Retinal pigment epithelial cell (primary cell): ENCODE measurements at regions not wholly inside any gene's neighbourhood (a gene's known extent, or its start where the extent isn't known, plus 50 kb on each side); places are given as distances from the start of the nearest gene placed in this dataset.
"Not testable (repeated sequence)": the region's sequence is repeated elsewhere in the genome, so short reads cannot be mapped to it uniquely, and the experiment has no call there.

ENCODE experiments used
- DNase-seq: peaks from one replicate; pipeline ENCODE4 v3.0.0-alpha.2; 2010; ENCODE audit warnings: low read depth
- H3K4me3 ChIP-seq: 2 replicates; pipeline ENCODE4 v1.5.1; 2011; ENCODE audit warnings: mild to moderate bottlenecking, low read length, control low read depth, moderate library complexity
- TF ChIP-seq, protein P1 (sequence below): conservative IDR thresholded peaks from 2 replicates; pipeline ENCODE4 v1.5.1; 2011; ENCODE audit warnings: low read depth, low read length, control low read depth, inconsistent platforms

DNA sequence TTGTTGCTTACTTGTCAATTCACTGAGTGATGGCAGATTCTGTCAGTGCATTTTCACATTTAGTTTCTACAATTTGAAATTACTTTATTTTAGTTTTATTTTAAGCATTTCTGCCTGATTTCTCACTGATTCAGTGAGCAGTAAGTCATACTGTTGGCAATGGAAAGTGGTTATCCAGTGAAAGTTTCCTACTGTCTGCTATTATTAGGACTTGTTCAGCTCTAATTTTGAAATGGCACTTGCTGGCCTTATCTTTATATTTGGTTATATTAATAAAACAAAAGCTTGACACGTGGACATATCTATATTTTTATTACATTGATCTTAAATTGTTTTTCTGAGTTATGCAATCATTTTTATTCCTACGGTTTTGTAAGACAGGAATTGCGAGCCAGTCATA, 871.8 kb upstream of the SLC35B3 start:
- TF ChIP-seq, protein P1, sequence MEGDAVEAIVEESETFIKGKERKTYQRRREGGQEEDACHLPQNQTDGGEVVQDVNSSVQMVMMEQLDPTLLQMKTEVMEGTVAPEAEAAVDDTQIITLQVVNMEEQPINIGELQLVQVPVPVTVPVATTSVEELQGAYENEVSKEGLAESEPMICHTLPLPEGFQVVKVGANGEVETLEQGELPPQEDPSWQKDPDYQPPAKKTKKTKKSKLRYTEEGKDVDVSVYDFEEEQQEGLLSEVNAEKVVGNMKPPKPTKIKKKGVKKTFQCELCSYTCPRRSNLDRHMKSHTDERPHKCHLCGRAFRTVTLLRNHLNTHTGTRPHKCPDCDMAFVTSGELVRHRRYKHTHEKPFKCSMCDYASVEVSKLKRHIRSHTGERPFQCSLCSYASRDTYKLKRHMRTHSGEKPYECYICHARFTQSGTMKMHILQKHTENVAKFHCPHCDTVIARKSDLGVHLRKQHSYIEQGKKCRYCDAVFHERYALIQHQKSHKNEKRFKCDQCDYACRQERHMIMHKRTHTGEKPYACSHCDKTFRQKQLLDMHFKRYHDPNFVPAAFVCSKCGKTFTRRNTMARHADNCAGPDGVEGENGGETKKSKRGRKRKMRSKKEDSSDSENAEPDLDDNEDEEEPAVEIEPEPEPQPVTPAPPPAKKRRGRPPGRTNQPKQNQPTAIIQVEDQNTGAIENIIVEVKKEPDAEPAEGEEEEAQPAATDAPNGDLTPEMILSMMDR: no peak
- no peak for DNase-seq

DNA sequence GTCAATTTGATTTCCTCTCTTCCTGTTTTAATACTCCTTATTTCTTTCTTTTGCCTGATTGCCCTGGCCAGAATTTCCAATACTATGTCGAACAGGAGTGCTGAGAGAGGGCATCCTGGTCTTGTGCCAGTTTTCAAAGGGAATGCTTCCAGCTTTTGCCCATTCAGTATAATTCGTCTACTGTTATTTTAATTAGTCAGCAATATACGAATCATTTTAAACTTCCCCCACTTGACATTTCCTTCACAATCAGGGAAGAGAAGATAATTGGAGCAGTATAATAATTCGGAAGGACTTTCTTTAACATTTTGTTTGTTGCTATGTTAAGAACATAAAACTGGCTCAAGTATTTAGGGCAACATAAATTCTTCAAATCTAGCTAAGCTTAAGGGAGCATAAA, 860.3 kb upstream of the SLC35B3 start:
- DNase-seq: no peak
- TF ChIP-seq, protein P1: no peak
- no peak overlapping the region for H3K4me3 ChIP-seq

More for the DNA sequence above, 871.8 kb upstream of the SLC35B3 start:
- H3K4me3 ChIP-seq: no peak overlapping the region

DNA sequence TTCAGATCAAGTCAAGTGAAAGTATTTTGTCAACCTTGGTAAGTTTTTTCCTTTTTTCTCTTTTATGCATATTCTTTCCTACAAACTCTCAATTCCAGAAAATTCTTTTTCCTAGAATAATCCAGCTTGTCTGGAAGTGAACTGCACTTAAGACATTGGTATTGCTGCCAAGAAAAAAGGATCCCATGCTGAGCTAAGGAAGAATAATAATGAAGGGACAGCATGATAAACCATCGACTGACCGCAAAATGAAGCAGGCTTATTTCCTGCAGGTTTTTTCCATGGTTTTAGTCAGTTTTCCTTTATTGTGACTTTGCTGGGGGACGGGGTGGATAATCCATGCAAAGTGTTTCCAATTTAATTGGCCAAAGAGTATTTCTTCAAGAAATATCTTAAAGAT, 857.6 kb upstream of the SLC35B3 start:
- no peak for DNase-seq
- TF ChIP-seq, protein P1: no peak
- no peak overlapping the region for H3K4me3 ChIP-seq

DNA sequence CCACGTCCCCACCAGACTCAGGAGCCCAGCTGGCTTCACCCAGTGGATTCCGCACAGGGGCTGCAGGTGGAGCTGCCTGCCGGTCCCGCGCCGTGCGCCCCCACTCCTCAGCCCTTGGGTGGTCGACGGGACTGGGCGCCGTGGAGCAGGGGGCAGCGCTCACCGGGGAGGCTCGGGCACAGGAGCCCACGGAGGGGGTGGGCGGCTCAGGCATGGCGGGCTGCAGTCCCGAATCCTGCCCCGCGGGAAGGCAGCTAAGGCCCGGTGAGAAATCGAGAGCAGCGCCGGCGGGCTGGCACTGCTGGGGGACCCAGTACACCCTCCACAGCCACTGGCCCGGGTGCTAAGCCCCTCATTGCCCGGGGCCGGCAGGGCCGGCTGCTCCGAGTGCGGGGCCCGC, 855.0 kb upstream of the SLC35B3 start:
- not testable (repeated sequence) for H3K4me3 ChIP-seq, DNase-seq

DNA sequence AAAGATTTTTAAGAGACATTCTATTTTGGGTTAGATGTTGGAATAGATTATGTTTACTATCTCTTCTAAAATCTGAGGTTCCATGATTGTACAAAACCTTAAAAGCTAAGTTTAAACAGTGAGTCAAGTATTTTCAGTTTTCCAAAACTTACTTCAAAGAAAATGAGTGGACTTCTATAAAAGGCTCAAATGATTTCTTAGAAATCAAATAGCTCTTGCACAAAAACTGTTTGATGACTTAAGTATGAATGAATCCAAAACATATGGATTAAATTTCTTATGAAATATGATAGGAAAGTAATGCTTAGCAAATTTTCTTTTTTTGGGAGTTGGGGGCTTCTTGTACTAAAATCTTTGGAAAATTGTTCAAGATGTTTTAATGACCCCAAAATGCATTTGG, 837.3 kb upstream of the SLC35B3 start:
- no peak for DNase-seq
- TF ChIP-seq, protein P1: no peak
- H3K4me3 ChIP-seq: no peak overlapping the region

DNA sequence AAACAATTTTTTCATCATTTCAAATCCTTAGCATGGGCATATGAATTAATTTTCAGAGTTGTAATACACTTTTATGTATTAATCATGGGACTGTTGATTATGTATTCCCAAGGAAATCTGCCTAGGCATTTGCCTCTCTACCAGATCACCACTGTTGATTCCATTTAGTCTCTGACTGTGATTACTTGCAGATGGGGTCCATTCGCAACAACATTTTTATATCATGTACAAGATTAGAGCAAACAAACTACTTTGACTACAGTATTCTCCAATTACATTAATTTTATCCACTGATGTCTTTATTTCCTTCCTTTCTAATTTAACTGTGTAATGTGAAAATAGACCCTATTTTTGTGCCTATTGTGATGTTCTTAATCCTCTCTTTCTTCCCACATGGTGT, 831.4 kb upstream of the SLC35B3 start:
- no peak overlapping the region for H3K4me3 ChIP-seq
- TF ChIP-seq, protein P1: no peak
- no peak for DNase-seq

DNA sequence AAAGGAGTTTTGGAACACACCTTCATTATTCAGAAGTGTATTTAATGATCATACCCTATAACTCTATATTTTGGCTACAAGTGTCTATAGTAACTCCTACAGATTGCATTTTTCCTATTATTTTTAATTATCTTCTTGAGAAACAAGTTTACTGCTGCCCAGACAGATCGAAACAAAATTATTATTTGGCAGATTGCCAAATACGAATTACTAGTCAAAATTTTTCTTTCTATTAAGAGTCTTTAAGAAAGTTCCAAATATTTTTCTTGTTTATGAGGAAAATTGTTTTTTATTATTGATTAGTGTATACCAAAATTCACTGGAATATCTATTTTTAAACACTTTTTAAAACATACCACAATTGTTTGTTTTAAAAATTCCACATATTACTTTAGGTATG, 821.9 kb upstream of the SLC35B3 start:
- no peak overlapping the region for H3K4me3 ChIP-seq
- TF ChIP-seq, protein P1: no peak
- DNase-seq: no peak

DNA sequence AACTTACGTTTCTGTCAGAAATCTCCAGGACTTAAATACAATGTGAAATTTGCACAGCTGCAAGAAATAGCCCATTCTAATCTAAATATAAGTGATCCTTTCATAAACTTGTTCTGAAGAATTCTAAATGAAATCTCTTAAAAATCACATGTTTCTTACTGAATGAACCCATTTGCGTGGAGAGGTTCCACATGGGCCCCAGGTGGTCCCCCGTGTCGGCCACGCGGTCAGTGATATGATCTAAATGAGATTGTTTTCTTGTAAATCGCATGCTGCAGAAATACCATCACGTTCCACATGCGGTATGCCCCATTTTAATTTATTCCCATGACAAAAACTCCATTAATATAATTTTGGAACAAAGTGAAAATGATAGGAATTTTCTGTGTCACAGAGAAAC, 818.9 kb upstream of the SLC35B3 start:
- DNase-seq: no peak
- TF ChIP-seq, protein P1: no peak
- H3K4me3 ChIP-seq: no peak overlapping the region
